ENCODE measurements at regions not wholly inside any gene's neighbourhood (a gene's known extent, or its start where the extent isn't known, plus 50 kb on each side); places are given as distances from the start of the nearest gene placed in this dataset.
"Not testable (repeated sequence)": the region's sequence is repeated elsewhere in the genome, so short reads cannot be mapped to it uniquely, and the experiment has no call there.

GRCh38 chr13:21883713-21884112 lies 212.8 kb downstream of the FGF9 start:
- DNase-seq: no peak

- DNase-seq: no peak
These were observed 213.5 kb downstream of the FGF9 start for GRCh38 chr13:21884299-21884909.

- no peak for DNase-seq
These were observed 214.2 kb downstream of the FGF9 start for GRCh38 chr13:21884965-21885567.

GRCh38 chr13:21885714-21886224 lies 214.9 kb downstream of the FGF9 start:
- no peak for DNase-seq

GRCh38 chr13:21889651-21890050 lies 218.8 kb downstream of the FGF9 start:
- DNase-seq: no peak

GRCh38 chr13:21890220-21890619 lies 219.3 kb downstream of the FGF9 start:
- DNase-seq: not testable (repeated sequence)

GRCh38 chr13:21894091-21894490 lies 223.2 kb downstream of the FGF9 start:
- no peak for DNase-seq

- DNase-seq: no peak
These were observed 224.1 kb downstream of the FGF9 start for GRCh38 chr13:21894703-21895699.

GRCh38 chr13:21895779-21896178 lies 224.9 kb downstream of the FGF9 start:
- DNase-seq: no peak

- no peak for DNase-seq
These were observed 226.3 kb downstream of the FGF9 start for GRCh38 chr13:21897161-21897560.

- no peak for DNase-seq
These were observed 227.6 kb downstream of the FGF9 start for GRCh38 chr13:21898459-21898858.

- DNase-seq: no peak
These were observed 228.1 kb downstream of the FGF9 start for GRCh38 chr13:21898945-21899344.

- no peak for DNase-seq
These were observed 230.5 kb downstream of the FGF9 start for GRCh38 chr13:21901336-21901735.

GRCh38 chr13:21901811-21902708 lies 231.2 kb downstream of the FGF9 start:
- DNase-seq: no peak

- no peak for DNase-seq
These were observed 231.8 kb downstream of the FGF9 start for GRCh38 chr13:21902709-21903098.

GRCh38 chr13:21905486-21905885 lies 234.6 kb downstream of the FGF9 start:
- DNase-seq: no peak

GRCh38 chr13:21909331-21909730 lies 238.5 kb downstream of the FGF9 start:
- no peak for DNase-seq

GRCh38 chr13:21910546-21910945 lies 239.7 kb downstream of the FGF9 start:
- no peak for DNase-seq

GRCh38 chr13:21911646-21912298 lies 240.9 kb downstream of the FGF9 start:
- no peak for DNase-seq

- DNase-seq: no peak
These were observed 242.1 kb downstream of the FGF9 start for GRCh38 chr13:21913010-21913409.

GRCh38 chr13:21917086-21918015 lies 246.5 kb downstream of the FGF9 start:
- DNase-seq: no peak

Measured in effector CD8-positive, alpha-beta T cell (primary cell).